Kidney (tissue), 13 donors: ENCODE measurements at regions not wholly inside any gene's neighbourhood (a gene's known extent, or its start where the extent isn't known, plus 50 kb on each side); places are given as distances from the start of the nearest gene placed in this dataset.

Experiments used
- DNase-seq, 5 donors: peaks; one replicate each; pipeline ENCODE4 v3.0.0-alpha.2; 2013 to 2020
- FAIRE-seq: peaks from 2 replicates; lab custom pipeline; 2012; peaks lifted over from hg19 to GRCh38; lab: Jason Lieb, UNC
- H3K27ac ChIP-seq, 2 donors: one replicate each; pipeline ENCODE4 v1.7.0; 2013; ENCODE audit warnings: low read depth in 2 of 2, low read length in 2 of 2, inconsistent platforms in 1 of 2
- H3K27me3 ChIP-seq: one replicate; pipeline ENCODE4 v1.7.1; 2013; ENCODE audit warnings: low read length, inconsistent platforms; ENCODE audit not compliant: control insufficient read depth, insufficient read depth
- H3K36me3 ChIP-seq, 3 donors: one replicate each; pipeline versions ENCODE4 v1.7.0 to v1.7.1; 2013; ENCODE audit warnings: low read length in 3 of 3, control low read depth in 1 of 3, inconsistent platforms in 1 of 3; ENCODE audit not compliant: insufficient read depth in 3 of 3, control insufficient read depth in 2 of 3
- H3K4me1 ChIP-seq, 3 donors: one replicate each; pipeline versions ENCODE4 v1.7.0 to v1.7.1; 2013; ENCODE audit warnings: low read length in 3 of 3, inconsistent platforms in 1 of 3, low read depth in 1 of 3; ENCODE audit not compliant: control insufficient read depth in 2 of 3, insufficient read depth in 2 of 3
- H3K4me3 ChIP-seq, 3 donors: one replicate each; pipeline versions ENCODE4 v1.7.0 to v1.8.1; 2013; ENCODE audit warnings: low read length in 3 of 3, control low read depth in 1 of 3, inconsistent platforms in 1 of 3
- H3K9ac ChIP-seq, 3 donors: one replicate each; pipeline versions ENCODE4 v1.7.0 to v1.7.1; 2013; ENCODE audit warnings: low read length in 3 of 3, control low read depth in 1 of 3, inconsistent platforms in 1 of 3
- H3K9me3 ChIP-seq, 3 donors: one replicate each; pipeline versions ENCODE4 v1.7.0 to v1.7.1; 2013; ENCODE audit warnings: low read length in 3 of 3, control low read depth in 1 of 3, inconsistent platforms in 1 of 3; ENCODE audit not compliant: control insufficient read depth in 2 of 3, insufficient read depth in 1 of 3
- intact Hi-C: fragments of 100-400 bp; cut with DNase I; formaldehyde crosslinking; loops from one replicate; pipeline ENCODE4 v1.11.1; 2022
- TF ChIP-seq, protein P1 (sequence below): IDR thresholded peaks from 3 replicates; pipeline ENCODE4 v1.5.1; 2012; ENCODE audit warnings: mild to moderate bottlenecking, moderate library complexity, borderline replicate concordance; ENCODE audit not compliant: insufficient read depth; ENCODE audit errors: extremely low read depth
- donor health status: control.
- donor health status: control.
- donor health status: control.
- donor health status: control.
- donor health status: control.
- donor health status: DM: yes; HTN: yes; CAD: no.
- donor health status: Normal renal cell carcinoma (clear cell type).

GRCh38 chr19:27780367-27781075, 1432.4 kb downstream of the UQCRFS1 start:
- no peak for FAIRE-seq
- TF ChIP-seq, protein P1, sequence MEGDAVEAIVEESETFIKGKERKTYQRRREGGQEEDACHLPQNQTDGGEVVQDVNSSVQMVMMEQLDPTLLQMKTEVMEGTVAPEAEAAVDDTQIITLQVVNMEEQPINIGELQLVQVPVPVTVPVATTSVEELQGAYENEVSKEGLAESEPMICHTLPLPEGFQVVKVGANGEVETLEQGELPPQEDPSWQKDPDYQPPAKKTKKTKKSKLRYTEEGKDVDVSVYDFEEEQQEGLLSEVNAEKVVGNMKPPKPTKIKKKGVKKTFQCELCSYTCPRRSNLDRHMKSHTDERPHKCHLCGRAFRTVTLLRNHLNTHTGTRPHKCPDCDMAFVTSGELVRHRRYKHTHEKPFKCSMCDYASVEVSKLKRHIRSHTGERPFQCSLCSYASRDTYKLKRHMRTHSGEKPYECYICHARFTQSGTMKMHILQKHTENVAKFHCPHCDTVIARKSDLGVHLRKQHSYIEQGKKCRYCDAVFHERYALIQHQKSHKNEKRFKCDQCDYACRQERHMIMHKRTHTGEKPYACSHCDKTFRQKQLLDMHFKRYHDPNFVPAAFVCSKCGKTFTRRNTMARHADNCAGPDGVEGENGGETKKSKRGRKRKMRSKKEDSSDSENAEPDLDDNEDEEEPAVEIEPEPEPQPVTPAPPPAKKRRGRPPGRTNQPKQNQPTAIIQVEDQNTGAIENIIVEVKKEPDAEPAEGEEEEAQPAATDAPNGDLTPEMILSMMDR, result no peak
- Histone ChIP-seq H3K36me3 (no peaks in the 10 kb centered on the region), H3K9me3 (peaks cover 0 to 2% (median 0%) of the 10 kb centered on the region in 3 donors), H3K4me3 (no peak overlapping the region), H3K27ac (no peak overlapping the region), H3K27me3 (no peaks in the 10 kb centered on the region), H3K9ac (no peak overlapping the region), H3K4me1 (no peaks in the 10 kb centered on the region)
- intact Hi-C loops, result no loop called here
- DNase-seq, result no peak

- FAIRE-seq, result no peak
- TF ChIP-seq, protein P1, result no peak
These were observed 1433.0 kb downstream of the UQCRFS1 start for GRCh38 chr19:27779954-27780353.

DNA sequence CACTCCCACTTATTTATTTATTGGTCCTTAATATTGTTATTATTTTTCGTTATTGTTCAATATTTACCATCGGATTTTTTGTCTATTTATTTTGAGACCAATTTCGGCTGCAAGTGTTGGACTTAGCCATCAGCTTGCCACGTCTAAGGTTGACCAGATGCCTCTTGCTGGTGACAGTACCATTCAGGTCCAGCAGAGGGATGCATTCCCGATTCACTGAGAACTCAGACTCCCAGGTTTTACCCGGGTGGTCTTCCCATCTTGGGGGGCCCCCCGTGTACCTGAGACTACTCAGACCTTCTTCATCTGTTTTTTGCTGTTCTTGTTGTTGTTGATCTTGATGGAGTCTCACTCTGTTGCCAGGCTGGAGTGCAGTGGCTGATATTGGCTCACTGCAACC, 1435.2 kb downstream of the UQCRFS1 start:
- intact Hi-C loops, result no loop called here
- TF ChIP-seq, protein P1, result no peak
- DNase-seq (peak in 1 of 5 donors; percentile 5), FAIRE-seq (no peak)
- peaks cover 5 to 8% (median 5%) of the 10 kb centered on the region in 3 donors for H3K9me3 ChIP-seq
- H3K27me3 ChIP-seq, result no peaks in the 10 kb centered on the region
- no peak overlapping the region for H3K9ac ChIP-seq
- no peak overlapping the region for H3K4me3 ChIP-seq
- H3K27ac ChIP-seq, result no peak overlapping the region
- H3K36me3 ChIP-seq, result peaks cover 0 to 6% (median 5%) of the 10 kb centered on the region in 3 donors
- H3K4me1 ChIP-seq, result no peaks in the 10 kb centered on the region

More at GRCh38 chr19:27779954-27780353, 1433.0 kb downstream of the UQCRFS1 start:
- no peaks in the 10 kb centered on the region for H3K27me3 ChIP-seq
- H3K9me3 ChIP-seq, result peaks cover 0 to 2% (median 0%) of the 10 kb centered on the region in 3 donors
- no peaks in the 10 kb centered on the region for H3K36me3 ChIP-seq
- no peak overlapping the region for H3K9ac ChIP-seq
- no peak overlapping the region for H3K4me3 ChIP-seq
- no peak overlapping the region for H3K27ac ChIP-seq
- intact Hi-C loops, result no loop called here
- no peak for DNase-seq
- H3K4me1 ChIP-seq, result no peaks in the 10 kb centered on the region
